Caco-2 (cell line): ENCODE measurements at regions not wholly inside any gene's neighbourhood (a gene's known extent, or its start where the extent isn't known, plus 50 kb on each side); places are given as distances from the start of the nearest gene placed in this dataset.

Source experiments
- BruUV-seq: library from RNA; stranded (reverse); fragments of 400-500 nt; replicated peaks from 2 replicates; lab custom pipeline; 2021; lab: Mats Ljungman, UMichigan
- CTCF ChIA-PET: fragments of 300-600 bp; sonication (Branson Sonifier 250); formaldehyde crosslinking; loops from one replicate; lab custom pipeline; 2022; ENCODE audit warnings: antibody characterized with exemption; lab: Charles Lee
- POLR2A ChIA-PET: fragments of 300-600 bp; sonication (Branson Sonifier 250); formaldehyde crosslinking; loops from one replicate; lab custom pipeline; 2022; ENCODE audit warnings: antibody characterized with exemption; lab: Charles Lee
- DNase-seq, 2 experiments: peaks; one replicate each; pipeline versions ENCODE4 v3.0.0 to v3.0.0-alpha.2; 2020 to 2022
- H3K27me3 ChIP-seq: replicated peaks from 2 replicates; pipeline ENCODE4 v1.6.0; 2011; ENCODE audit warnings: low read length; ENCODE audit not compliant: control insufficient read depth, insufficient read depth
- H3K36me3 ChIP-seq: 2 replicates; pipeline ENCODE4 v1.5.1; 2011; ENCODE audit warnings: low read length; ENCODE audit not compliant: control insufficient read depth, insufficient read depth
- H3K4me1 ChIP-seq: fragments of 250-450 bp; sonication (Bioruptor Pico); 2 replicates; pipeline ENCODE4 v1.5.1; 2020; ENCODE audit warnings: mild to moderate bottlenecking
- H3K4me3 ChIP-seq: 2 replicates; pipeline ENCODE4 v1.5.1; 2011; ENCODE audit warnings: low read depth, mild to moderate bottlenecking, control low read depth, low read length
- H3K9me3 ChIP-seq: fragments of 250-450 bp; sonication (Bioruptor Pico); 2 replicates; pipeline ENCODE4 v1.5.1; 2020; ENCODE audit warnings: mild to moderate bottlenecking, moderate library complexity
- H3K27ac Mint-ChIP-seq: one replicate; pipeline ENCODE4 v1.8.0; 2022; ENCODE audit warnings: mixed read lengths; ENCODE audit not compliant: unreplicated experiment
- H3K27me3 Mint-ChIP-seq: one replicate; pipeline ENCODE4 v1.8.0; 2022; ENCODE audit warnings: mixed read lengths; ENCODE audit not compliant: insufficient read depth, unreplicated experiment
- H3K36me3 Mint-ChIP-seq: one replicate; pipeline ENCODE4 v1.8.0; 2022; ENCODE audit warnings: mild to moderate bottlenecking, mixed read lengths; ENCODE audit not compliant: insufficient read depth, unreplicated experiment
- H3K4me1 Mint-ChIP-seq: one replicate; pipeline ENCODE4 v1.8.0; 2022; ENCODE audit warnings: low read depth, mixed read lengths; ENCODE audit not compliant: unreplicated experiment
- H3K4me3 Mint-ChIP-seq: one replicate; pipeline ENCODE4 v1.8.0; 2022; ENCODE audit warnings: mild to moderate bottlenecking, moderate library complexity, mixed read lengths; ENCODE audit not compliant: unreplicated experiment
- H3K9me3 Mint-ChIP-seq: one replicate; pipeline ENCODE4 v1.8.0; 2022; ENCODE audit warnings: mixed read lengths; ENCODE audit not compliant: unreplicated experiment
- intact Hi-C: fragments of 100-400 bp; cut with micrococcal nuclease; formaldehyde crosslinking; loops from one replicate; pipeline ENCODE4 v1.10.0; 2022; ENCODE audit not compliant: unreplicated experiment
- TF ChIP-seq, protein P1 (sequence below), 2 experiments: fragments of 200-600 bp in 1 of 2; IDR thresholded peaks; 1 replicate in 1 of 2; 2 replicates in 1 of 2; pipeline versions ENCODE4 v1.5.1 to v1.8.0; 2011 to 2022; ENCODE audit warnings: antibody characterized with exemption in 1 of 2, control low read depth in 1 of 2, inconsistent platforms in 1 of 2, low read depth in 1 of 2, low read length in 1 of 2, mild to moderate bottlenecking in 1 of 2, moderate library complexity in 1 of 2; ENCODE audit not compliant: insufficient read depth in 1 of 2, severe bottlenecking in 1 of 2, unreplicated experiment in 1 of 2

DNA sequence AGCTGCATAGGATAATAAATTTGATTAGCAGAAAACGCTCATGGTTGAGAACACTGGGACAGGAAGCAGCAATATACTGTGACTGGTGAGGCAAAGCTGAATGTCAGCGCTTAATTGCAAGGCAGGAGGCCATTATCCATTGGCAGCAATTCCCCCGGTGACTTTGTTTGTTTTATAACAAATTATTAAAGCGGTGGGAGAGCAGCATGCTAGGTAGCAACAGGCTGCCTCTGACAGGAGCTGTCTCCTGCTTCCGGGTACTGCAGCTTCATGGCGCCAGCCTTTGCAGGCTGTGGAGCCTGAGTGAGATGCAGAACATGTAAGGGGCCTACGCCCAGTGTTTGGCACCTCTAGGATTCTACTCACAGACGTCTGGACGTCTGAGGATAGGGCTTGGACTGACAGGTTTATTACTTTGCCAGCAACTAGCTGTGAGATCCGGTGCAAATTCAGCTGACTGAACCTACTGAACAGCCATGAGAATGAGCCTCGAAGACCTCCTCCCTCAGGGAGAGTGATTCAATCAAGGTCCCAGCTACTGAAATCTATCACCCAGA, 82.1 kb upstream of the SSTR1 start:
- Histone ChIP-seq H3K9me3 (no peaks in the 10 kb centered on the region), H3K27me3 (no peaks in the 10 kb centered on the region), H3K4me1 (no peaks in the 10 kb centered on the region), H3K4me3 (no peak overlapping the region), H3K36me3 (no peaks in the 10 kb centered on the region)
- no peaks in the 10 kb centered on the region for H3K9me3 Mint-ChIP-seq
- no peak overlapping the region for H3K4me3 Mint-ChIP-seq
- intact Hi-C loops = no loop called here
- TF ChIP-seq, protein P1, sequence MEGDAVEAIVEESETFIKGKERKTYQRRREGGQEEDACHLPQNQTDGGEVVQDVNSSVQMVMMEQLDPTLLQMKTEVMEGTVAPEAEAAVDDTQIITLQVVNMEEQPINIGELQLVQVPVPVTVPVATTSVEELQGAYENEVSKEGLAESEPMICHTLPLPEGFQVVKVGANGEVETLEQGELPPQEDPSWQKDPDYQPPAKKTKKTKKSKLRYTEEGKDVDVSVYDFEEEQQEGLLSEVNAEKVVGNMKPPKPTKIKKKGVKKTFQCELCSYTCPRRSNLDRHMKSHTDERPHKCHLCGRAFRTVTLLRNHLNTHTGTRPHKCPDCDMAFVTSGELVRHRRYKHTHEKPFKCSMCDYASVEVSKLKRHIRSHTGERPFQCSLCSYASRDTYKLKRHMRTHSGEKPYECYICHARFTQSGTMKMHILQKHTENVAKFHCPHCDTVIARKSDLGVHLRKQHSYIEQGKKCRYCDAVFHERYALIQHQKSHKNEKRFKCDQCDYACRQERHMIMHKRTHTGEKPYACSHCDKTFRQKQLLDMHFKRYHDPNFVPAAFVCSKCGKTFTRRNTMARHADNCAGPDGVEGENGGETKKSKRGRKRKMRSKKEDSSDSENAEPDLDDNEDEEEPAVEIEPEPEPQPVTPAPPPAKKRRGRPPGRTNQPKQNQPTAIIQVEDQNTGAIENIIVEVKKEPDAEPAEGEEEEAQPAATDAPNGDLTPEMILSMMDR (IDR thresholded peaks at IDR 0.05; ENCODE audit: insufficient read depth in 1 of 2, low read depth in 1 of 2, low read length in 1 of 2, severe bottlenecking in 1 of 2, unreplicated experiment in 1 of 2) = no peak
- ChIA-PET CTCF (no interaction called here), POLR2A (no interaction called here)
- peaks cover 3% of the 10 kb centered on the region for H3K27me3 Mint-ChIP-seq
- no peak for DNase-seq
- H3K27ac Mint-ChIP-seq = no peak overlapping the region
- H3K4me1 Mint-ChIP-seq = no peaks in the 10 kb centered on the region
- BruUV-seq = no TSS peak
- H3K36me3 Mint-ChIP-seq = no peaks in the 10 kb centered on the region

DNA sequence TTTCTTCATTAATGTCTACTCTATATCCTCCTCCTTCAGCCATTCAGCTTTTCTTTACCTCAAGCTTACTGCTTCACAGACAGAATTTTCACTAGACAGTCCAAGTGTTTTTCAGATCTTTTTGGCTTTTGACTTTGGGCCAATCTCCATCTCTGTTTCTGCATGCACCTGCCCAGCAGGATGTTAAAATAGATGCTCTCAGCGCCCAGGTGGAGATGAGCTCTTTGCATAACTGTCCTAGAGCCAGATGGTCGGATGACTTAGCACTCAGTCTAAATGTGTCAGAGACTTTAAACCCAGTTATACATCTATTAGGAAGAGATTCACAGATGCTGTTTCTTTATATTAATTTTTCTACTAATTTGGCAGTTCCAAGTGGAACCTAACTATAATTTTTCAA, 80.3 kb upstream of the SSTR1 start:
- no peak overlapping the region for H3K4me3 ChIP-seq
- H3K9me3 ChIP-seq = no peaks in the 10 kb centered on the region
- no peaks in the 10 kb centered on the region for H3K36me3 Mint-ChIP-seq
- H3K27ac Mint-ChIP-seq = no peak overlapping the region
- H3K27me3 Mint-ChIP-seq = peaks cover 3% of the 10 kb centered on the region
- TF ChIP-seq, protein P1 (IDR thresholded peaks at IDR 0.05; ENCODE audit: insufficient read depth in 1 of 2, low read depth in 1 of 2, low read length in 1 of 2, severe bottlenecking in 1 of 2, unreplicated experiment in 1 of 2) = no peak
- BruUV-seq = no TSS peak
- POLR2A ChIA-PET = no interaction called here
- no peaks in the 10 kb centered on the region for H3K4me1 Mint-ChIP-seq
- no peak overlapping the region for H3K4me3 Mint-ChIP-seq
- DNase-seq = no peak
- intact Hi-C loops = no loop called here
- no peaks in the 10 kb centered on the region for H3K9me3 Mint-ChIP-seq
- no peaks in the 10 kb centered on the region for H3K4me1 ChIP-seq
- no peaks in the 10 kb centered on the region for H3K27me3 ChIP-seq
- no peaks in the 10 kb centered on the region for H3K36me3 ChIP-seq
- CTCF ChIA-PET = no interaction called here

- Mint-ChIP-seq H3K27ac (no peak overlapping the region), H3K36me3 (no peaks in the 10 kb centered on the region), H3K4me3 (no peak overlapping the region), H3K4me1 (no peaks in the 10 kb centered on the region), H3K9me3 (no peaks in the 10 kb centered on the region), H3K27me3 (peaks cover 3% of the 10 kb centered on the region)
- no peaks in the 10 kb centered on the region for H3K9me3 ChIP-seq
- ChIA-PET POLR2A (no interaction called here), CTCF (interaction anchor here (0.6 kb wide), 1 partner anchor 418 kb away, joined by 4 read pairs; no protein-coding TSS in a partner anchor)
- no peaks in the 10 kb centered on the region for H3K36me3 ChIP-seq
- no peaks in the 10 kb centered on the region for H3K27me3 ChIP-seq
- DNase-seq = no peak
- no peaks in the 10 kb centered on the region for H3K4me1 ChIP-seq
- TF ChIP-seq, protein P1 (IDR thresholded peaks at IDR 0.05; ENCODE audit: insufficient read depth in 1 of 2, low read depth in 1 of 2, low read length in 1 of 2, severe bottlenecking in 1 of 2, unreplicated experiment in 1 of 2) = no peak
- intact Hi-C loops = no loop called here
- BruUV-seq = no TSS peak
- no peak overlapping the region for H3K4me3 ChIP-seq
These were observed 79.9 kb upstream of the SSTR1 start for GRCh38 chr14:38127784-38128183.
